ENCODE measurements at regions not wholly inside any gene's neighbourhood (a gene's known extent, or its start where the extent isn't known, plus 50 kb on each side); places are given as distances from the start of the nearest gene placed in this dataset.
"Not testable (repeated sequence)": the region's sequence is repeated elsewhere in the genome, so short reads cannot be mapped to it uniquely, and the experiment has no call there.

- DNase-seq, result peak in 1 of 2 experiments; percentile 23
Observed at GRCh38 chr4:60396341-60397049, 803.6 kb upstream of the ADGRL3 start.

- no peak for DNase-seq
Observed at GRCh38 chr4:60400593-60400992, 799.5 kb upstream of the ADGRL3 start.

- DNase-seq, result no peak
Observed at GRCh38 chr4:60404027-60404426, 796.1 kb upstream of the ADGRL3 start.

- DNase-seq, result no peak
Observed at GRCh38 chr4:60422439-60422838, 777.7 kb upstream of the ADGRL3 start.

GRCh38 chr4:60423573-60424184 lies 776.4 kb upstream of the ADGRL3 start:
- not testable (repeated sequence) for DNase-seq

- no peak for DNase-seq
Observed at GRCh38 chr4:60432911-60433310, 767.2 kb upstream of the ADGRL3 start.

- no peak for DNase-seq
Observed at GRCh38 chr4:60443068-60443467, 757.1 kb upstream of the ADGRL3 start.

GRCh38 chr4:60443796-60444195 lies 756.3 kb upstream of the ADGRL3 start:
- no peak for DNase-seq

- DNase-seq, result no peak
Observed at GRCh38 chr4:60450054-60450453, 750.1 kb upstream of the ADGRL3 start.

- DNase-seq, result no peak
Observed at GRCh38 chr4:60452266-60452665, 747.9 kb upstream of the ADGRL3 start.

GRCh38 chr4:60455380-60455779 lies 744.7 kb upstream of the ADGRL3 start:
- DNase-seq, result no peak

- DNase-seq, result no peak
Observed at GRCh38 chr4:60461551-60461950, 738.6 kb upstream of the ADGRL3 start.

- no peak for DNase-seq
Observed at GRCh38 chr4:60463857-60464502, 736.1 kb upstream of the ADGRL3 start.

GRCh38 chr4:60482921-60483351 lies 717.2 kb upstream of the ADGRL3 start:
- DNase-seq, result no peak

GRCh38 chr4:60485276-60485675 lies 714.9 kb upstream of the ADGRL3 start:
- no peak for DNase-seq

- not testable (repeated sequence) for DNase-seq
Observed at GRCh38 chr4:60487118-60487761, 712.9 kb upstream of the ADGRL3 start.

- DNase-seq, result no peak
Observed at GRCh38 chr4:60500810-60501209, 699.3 kb upstream of the ADGRL3 start.

GRCh38 chr4:60502733-60503132 lies 697.4 kb upstream of the ADGRL3 start:
- no peak for DNase-seq

- DNase-seq, result no peak
Observed at GRCh38 chr4:60506061-60506460, 694.1 kb upstream of the ADGRL3 start.

- DNase-seq, result no peak
Observed at GRCh38 chr4:60522265-60522664, 677.9 kb upstream of the ADGRL3 start.

- no peak for DNase-seq
Observed at GRCh38 chr4:60531776-60532379, 668.2 kb upstream of the ADGRL3 start.

GRCh38 chr4:60544981-60545380 lies 655.1 kb upstream of the ADGRL3 start:
- no peak for DNase-seq

GRCh38 chr4:60562334-60562733 lies 637.8 kb upstream of the ADGRL3 start:
- peak in 1 of 2 experiments; percentile 8 for DNase-seq

Data from NCI-H446 (cell line).